Endothelial cell of umbilical vein (primary cell): ENCODE measurements at regions not wholly inside any gene's neighbourhood (a gene's known extent, or its start where the extent isn't known, plus 50 kb on each side); places are given as distances from the start of the nearest gene placed in this dataset.
A peak's percentile ranks its signal among the peaks of the same experiment; 100 is the strongest.

Experiments used
- BruUV-seq: library from RNA; stranded (reverse); fragments of 400-500 nt; replicated peaks from 2 replicates; lab custom pipeline; 2021; lab: Mats Ljungman, UMichigan
- CTCF ChIA-PET: fragments of 300-600, 350-600 bp; sonication (Branson Sonifier 250); formaldehyde crosslinking; loops from one replicate; lab custom pipeline; 2021; ENCODE audit warnings: antibody characterized with exemption, inconsistent platforms; lab: Charles Lee
- POLR2A ChIA-PET: fragments of 300-600, 350-600 bp; sonication (Branson Sonifier 250); formaldehyde crosslinking; loops from one replicate; lab custom pipeline; 2021; ENCODE audit warnings: antibody characterized with exemption, inconsistent platforms; lab: Charles Lee
- DNase-seq: peaks from one replicate; pipeline ENCODE4 v3.0.0-alpha.2; 2011; ENCODE audit warnings: low read depth, low spot score
- FAIRE-seq: peaks from 2 replicates; lab custom pipeline; 2011; peaks lifted over from hg19 to GRCh38; lab: Jason Lieb, UNC
- H2AFZ ChIP-seq: 2 replicates; pipeline ENCODE4 v1.6.0; 2012; ENCODE audit warnings: low read depth, low read length, control low read depth, inconsistent platforms
- H3K27ac ChIP-seq: 2 replicates; pipeline ENCODE4 v1.5.1; 2011; ENCODE audit warnings: low read depth, mild to moderate bottlenecking, control low read depth, low read length, moderate library complexity; ENCODE audit not compliant: insufficient read depth
- H3K27me3 ChIP-seq, 2 experiments: 2 replicates each; pipeline versions ENCODE4 v1.6.0 to v1.6.1; 2011; ENCODE audit warnings: low read length in 2 of 2, mixed read lengths in 1 of 2; ENCODE audit not compliant: control insufficient read depth in 2 of 2, insufficient read depth in 2 of 2
- H3K36me3 ChIP-seq, 2 experiments: 2 replicates in 1 of 2; 3 replicates in 1 of 2; pipeline ENCODE4 v1.5.1; 2011; ENCODE audit warnings: low read length in 2 of 2, mild to moderate bottlenecking in 1 of 2, moderate library complexity in 1 of 2; ENCODE audit not compliant: control insufficient read depth in 2 of 2, insufficient read depth in 2 of 2; ENCODE audit errors: extremely low read depth in 1 of 2
- H3K4me1 ChIP-seq: 3 replicates; pipeline ENCODE4 v1.5.1; 2011; ENCODE audit warnings: mild to moderate bottlenecking, low read length; ENCODE audit not compliant: control insufficient read depth, insufficient read depth; ENCODE audit errors: extremely low read depth
- H3K4me2 ChIP-seq: 2 replicates; pipeline ENCODE4 v1.6.1; 2011; ENCODE audit warnings: low read length, control low read depth, mixed read lengths; ENCODE audit not compliant: insufficient read depth
- H3K4me3 ChIP-seq, 3 experiments: fragments of 200-600 bp in 1 of 3; sonication (generic), shearing (Covaris generic) in 1 of 3; replicated peaks in 1 of 3; 2 replicates each; pipeline ENCODE4 v1.5.1; 2011 to 2016; ENCODE audit warnings: control low read depth in 3 of 3, low read length in 3 of 3, mild to moderate bottlenecking in 2 of 3, inconsistent platforms in 1 of 3, low read depth in 1 of 3, moderate library complexity in 1 of 3; ENCODE audit not compliant: insufficient read depth in 1 of 3
- H3K79me2 ChIP-seq: 2 replicates; pipeline ENCODE4 v1.6.0; 2012; ENCODE audit warnings: low read length, inconsistent platforms; ENCODE audit not compliant: control insufficient read depth, insufficient read depth
- H3K9ac ChIP-seq: replicated peaks from 2 replicates; pipeline ENCODE3; 2011; ENCODE audit warnings: low read length, control low read depth; ENCODE audit not compliant: insufficient read depth; ENCODE audit errors: extremely low read depth
- H3K9me1 ChIP-seq: replicated peaks from 3 replicates; pipeline ENCODE4 v1.6.0; 2011; ENCODE audit warnings: mild to moderate bottlenecking, low read length; ENCODE audit not compliant: control insufficient read depth, insufficient read depth; ENCODE audit errors: extremely low read depth
- H3K9me3 ChIP-seq: replicated peaks from 2 replicates; pipeline ENCODE4 v1.5.1; 2012; ENCODE audit warnings: low read length, inconsistent platforms; ENCODE audit not compliant: control insufficient read depth, insufficient read depth
- H4K20me1 ChIP-seq: replicated peaks from 2 replicates; pipeline ENCODE3; 2011; ENCODE audit warnings: mild to moderate bottlenecking, low read length; ENCODE audit not compliant: control insufficient read depth, insufficient read depth; ENCODE audit errors: extremely low read depth
- CTCF ChIP-seq, 2 donors: IDR thresholded peaks; 1 replicate in 1 of 2; 2 replicates in 1 of 2; pipeline ENCODE4 v1.5.1; 2011; ENCODE audit warnings: low read length in 2 of 2, mild to moderate bottlenecking in 2 of 2, moderate library complexity in 2 of 2, control low read depth in 1 of 2, inconsistent platforms in 1 of 2, low read depth in 1 of 2; ENCODE audit not compliant: insufficient read depth in 1 of 2; ENCODE audit errors: extremely low read depth in 1 of 2
- EZH2 ChIP-seq: IDR thresholded peaks from 2 replicates; pipeline ENCODE4 v1.6.1; 2012; ENCODE audit warnings: borderline replicate concordance, low read depth, mild to moderate bottlenecking, moderate library complexity, low read length, inconsistent platforms; ENCODE audit not compliant: severe bottlenecking
- FOS ChIP-seq: IDR thresholded peaks from 2 replicates; pipeline ENCODE4 v1.6.1; 2011; ENCODE audit warnings: mild to moderate bottlenecking, low read length, moderate library complexity, borderline replicate concordance; ENCODE audit not compliant: insufficient read depth
- GATA2 ChIP-seq: IDR thresholded peaks from 2 replicates; pipeline ENCODE4 v1.7.0; 2011; ENCODE audit warnings: low read depth, mild to moderate bottlenecking, moderate library complexity, mixed read lengths, low read length; ENCODE audit not compliant: insufficient read length, insufficient read depth
- JUN ChIP-seq: IDR thresholded peaks from 2 replicates; pipeline ENCODE4 v1.6.1; 2011; ENCODE audit warnings: borderline replicate concordance, low read depth; ENCODE audit not compliant: insufficient read length, insufficient read depth
- MYC ChIP-seq: IDR thresholded peaks from one replicate; pipeline ENCODE4 v1.6.1; 2011; ENCODE audit warnings: mild to moderate bottlenecking, low read depth, low read length
- POLR2A ChIP-seq: IDR thresholded peaks from 2 replicates; pipeline ENCODE4 v1.6.1; 2012; ENCODE audit warnings: low read depth, mild to moderate bottlenecking, control low read depth, low read length
- POLR2AphosphoS5 ChIP-seq: IDR thresholded peaks from 2 replicates; pipeline ENCODE4 v1.6.1; 2012; ENCODE audit warnings: low read depth, mild to moderate bottlenecking, control low read depth, low read length, moderate library complexity; ENCODE audit not compliant: insufficient read depth
- dilution Hi-C: fragments of 300-500 bp; cut with MboI; formaldehyde crosslinking; loops from one replicate; pipeline ENCODE4 v1.15.0; 2019; ENCODE audit warnings: low sequenced_read_pairs; ENCODE audit not compliant: extremely low pct_ligation_motif_present
- intact Hi-C: fragments of 100-400 bp; cut with micrococcal nuclease; formaldehyde crosslinking; loops from one replicate; pipeline ENCODE4 v1.10.0; 2022
- TF ChIP-seq, protein P1 (sequence below): IDR thresholded peaks from 2 replicates; pipeline ENCODE4 v1.6.1; 2011; ENCODE audit not compliant: insufficient read depth, insufficient read length

- Histone ChIP-seq H3K4me2 (no peak overlapping the region), H3K4me3 (no peak overlapping the region), H3K27ac (no peak overlapping the region), H3K36me3 (no peaks in the 10 kb centered on the region), H4K20me1 (no peaks in the 10 kb centered on the region), H3K4me1 (no peaks in the 10 kb centered on the region), H3K9me1 (no peaks in the 10 kb centered on the region), H2AFZ (no peak overlapping the region), H3K79me2 (no peaks in the 10 kb centered on the region), H3K9me3 (no peaks in the 10 kb centered on the region), H3K9ac (no peak overlapping the region), H3K27me3 (no peaks in the 10 kb centered on the region)
- dilution Hi-C loops (no loop called here), intact Hi-C loops (loop anchor here (1.0 to 10.0 kb wide), 4 partner anchors 303 to 1404 kb away; no protein-coding TSS in a partner anchor)
- FAIRE-seq (peak; percentile 85), DNase-seq (peak; percentile 60)
- no TSS peak for BruUV-seq
- ChIA-PET POLR2A (no interaction called here), CTCF (interaction anchor here (2.7 kb wide), 1 partner anchor 304 kb away, joined by 15 read pairs; no protein-coding TSS in a partner anchor)
- no peak for TF ChIP-seq MYC
- TF ChIP-seq CTCF (IDR thresholded peaks at IDR 0.05; ENCODE audit: extremely low read depth in 1 of 2, insufficient read depth in 1 of 2, low read depth in 1 of 2, low read length in 2 of 2): peak; percentile 53 to 62
- no peak for TF ChIP-seq FOS
Measured at GRCh38 chr4:31370866-31371465, 650.8 kb downstream of the PCDH7 start.

GRCh38 chr4:31374256-31374960 is 654.2 kb downstream of the PCDH7 start:
- no peaks in the 10 kb centered on the region for H3K79me2 ChIP-seq
- H3K27ac ChIP-seq: no peak overlapping the region
- FAIRE-seq (no peak), DNase-seq (no peak)
- no peaks in the 10 kb centered on the region for H3K27me3 ChIP-seq
- H4K20me1 ChIP-seq: no peaks in the 10 kb centered on the region
- no peak overlapping the region for H3K4me2 ChIP-seq
- H3K36me3 ChIP-seq: no peaks in the 10 kb centered on the region
- POLR2A ChIA-PET: no interaction called here
- no peak overlapping the region for H3K9ac ChIP-seq
- no peak overlapping the region for H3K4me3 ChIP-seq
- no peak overlapping the region for H2AFZ ChIP-seq
- intact Hi-C loops (loop anchor here (10.0 kb wide), 1 partner anchor 1400 kb away; no protein-coding TSS in a partner anchor), dilution Hi-C loops (no loop called here)
- H3K9me3 ChIP-seq: no peaks in the 10 kb centered on the region
- no TSS peak for BruUV-seq
- no peaks in the 10 kb centered on the region for H3K4me1 ChIP-seq
- CTCF ChIA-PET: interaction anchor here (0.6 to 1.4 kb wide), 6 partner anchors 14 to 680 kb away, joined by 3 to 5 read pairs (median 3); no protein-coding TSS in a partner anchor
- H3K9me1 ChIP-seq: no peaks in the 10 kb centered on the region
- TF ChIP-seq MYC: no peak
- no peak for TF ChIP-seq POLR2A
- TF ChIP-seq EZH2: no peak
- TF ChIP-seq, protein P1, sequence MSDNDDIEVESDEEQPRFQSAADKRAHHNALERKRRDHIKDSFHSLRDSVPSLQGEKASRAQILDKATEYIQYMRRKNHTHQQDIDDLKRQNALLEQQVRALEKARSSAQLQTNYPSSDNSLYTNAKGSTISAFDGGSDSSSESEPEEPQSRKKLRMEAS: no peak
- TF ChIP-seq CTCF (IDR thresholded peaks at IDR 0.05; ENCODE audit: extremely low read depth in 1 of 2, insufficient read depth in 1 of 2, low read depth in 1 of 2, low read length in 2 of 2): no peak
- no peak for TF ChIP-seq POLR2AphosphoS5
- TF ChIP-seq GATA2: no peak
- no peak for TF ChIP-seq FOS
- TF ChIP-seq JUN: no peak
